ENCODE measurements at regions not wholly inside any gene's neighbourhood (a gene's known extent, or its start where the extent isn't known, plus 50 kb on each side); places are given as distances from the start of the nearest gene placed in this dataset.

DNA sequence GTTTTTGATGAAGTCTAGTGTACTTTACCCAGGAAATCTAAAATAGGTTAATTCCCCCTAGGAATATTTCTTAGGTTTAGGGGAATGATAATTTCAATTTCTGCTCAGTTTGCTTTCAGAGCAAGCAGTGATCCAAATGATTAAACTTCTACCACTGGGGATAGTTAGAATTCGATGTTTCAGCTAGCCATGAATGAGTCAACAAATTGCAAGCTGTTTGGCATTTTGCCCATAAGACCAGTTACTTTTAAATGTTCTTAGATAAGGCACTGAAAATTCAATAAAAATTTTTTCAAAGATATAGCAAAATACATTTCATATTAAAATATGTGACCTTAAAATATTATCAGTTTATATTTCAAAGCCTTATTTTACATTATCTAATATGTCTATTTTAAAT is 993.6 kb downstream of the ARAP2 start:
- DNase-seq: no peak

DNA sequence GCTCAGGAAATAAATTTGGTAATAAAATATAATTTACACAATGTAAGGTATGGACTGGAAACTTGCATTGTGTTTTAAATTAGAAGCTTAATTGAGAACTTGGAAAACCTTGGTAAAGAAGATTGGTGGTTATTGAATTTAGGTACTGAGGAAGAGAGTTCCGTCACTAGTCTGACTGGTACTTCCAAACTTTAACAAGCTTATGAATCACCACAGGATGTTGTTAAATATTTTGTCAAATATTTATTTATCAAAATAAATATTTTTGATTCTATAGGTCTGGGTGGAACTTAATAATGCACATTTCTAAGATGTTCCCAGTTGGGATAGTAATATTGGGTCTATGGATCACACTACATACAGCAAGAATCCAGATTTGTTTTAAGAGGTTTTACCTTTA is 992.2 kb downstream of the ARAP2 start:
- DNase-seq: no peak

DNA sequence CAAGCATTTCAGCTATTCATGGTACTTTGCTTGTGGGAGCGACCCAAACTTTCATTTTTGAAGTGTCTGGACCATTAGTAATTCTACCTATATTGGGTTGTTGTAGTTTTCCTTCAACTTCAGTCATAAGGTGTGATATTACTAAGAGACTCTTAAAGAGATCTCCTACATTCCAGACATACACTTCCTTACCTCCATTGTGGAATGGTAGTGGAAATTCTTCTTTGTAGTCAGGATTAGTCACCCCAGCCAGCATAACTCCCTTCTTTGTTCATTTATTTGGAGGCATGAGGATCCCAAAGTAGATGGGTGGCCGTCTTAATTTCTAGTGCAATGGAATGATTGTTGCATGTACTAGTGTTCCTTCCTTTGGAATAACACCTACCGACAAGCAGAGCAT is 991.4 kb downstream of the ARAP2 start:
- no peak for DNase-seq

DNA sequence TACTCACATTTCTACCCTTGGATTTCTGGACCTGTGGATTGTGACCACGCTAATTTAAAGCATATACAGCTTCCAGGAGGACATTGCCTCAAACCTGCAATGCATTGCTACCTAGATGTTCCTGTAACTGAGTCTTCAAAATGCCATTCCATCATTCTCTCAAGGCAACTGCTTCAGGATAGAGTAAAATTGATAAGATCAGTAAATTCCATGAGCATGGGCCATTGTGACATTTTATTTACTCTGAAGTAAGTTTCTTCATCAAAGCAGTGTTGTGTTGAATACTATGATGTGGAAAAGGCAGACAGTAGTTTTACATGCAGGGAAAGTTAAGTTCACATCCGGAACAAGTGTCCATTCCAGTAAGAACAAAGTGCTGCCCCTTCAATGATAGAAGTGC is 991.0 kb downstream of the ARAP2 start:
- no peak for DNase-seq

DNA sequence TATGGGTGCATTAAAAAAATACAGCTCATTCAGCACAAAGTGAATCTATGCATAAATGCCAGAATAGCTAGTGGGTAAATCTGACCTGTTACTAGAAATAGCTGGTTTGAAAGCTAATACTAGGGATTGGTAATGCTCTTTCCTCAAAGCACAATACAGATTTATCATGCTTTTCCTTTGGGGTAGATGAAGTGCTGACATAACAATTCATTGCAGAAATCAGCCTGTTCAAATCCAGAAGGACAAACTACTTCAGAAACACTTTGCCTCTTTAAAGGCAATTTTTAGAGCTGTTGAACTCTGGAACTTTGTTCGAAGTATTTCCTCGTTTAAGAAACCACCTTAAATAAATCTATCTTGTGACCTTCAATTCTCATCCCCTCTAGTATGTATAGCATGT is 957.9 kb downstream of the ARAP2 start:
- DNase-seq: no peak

DNA sequence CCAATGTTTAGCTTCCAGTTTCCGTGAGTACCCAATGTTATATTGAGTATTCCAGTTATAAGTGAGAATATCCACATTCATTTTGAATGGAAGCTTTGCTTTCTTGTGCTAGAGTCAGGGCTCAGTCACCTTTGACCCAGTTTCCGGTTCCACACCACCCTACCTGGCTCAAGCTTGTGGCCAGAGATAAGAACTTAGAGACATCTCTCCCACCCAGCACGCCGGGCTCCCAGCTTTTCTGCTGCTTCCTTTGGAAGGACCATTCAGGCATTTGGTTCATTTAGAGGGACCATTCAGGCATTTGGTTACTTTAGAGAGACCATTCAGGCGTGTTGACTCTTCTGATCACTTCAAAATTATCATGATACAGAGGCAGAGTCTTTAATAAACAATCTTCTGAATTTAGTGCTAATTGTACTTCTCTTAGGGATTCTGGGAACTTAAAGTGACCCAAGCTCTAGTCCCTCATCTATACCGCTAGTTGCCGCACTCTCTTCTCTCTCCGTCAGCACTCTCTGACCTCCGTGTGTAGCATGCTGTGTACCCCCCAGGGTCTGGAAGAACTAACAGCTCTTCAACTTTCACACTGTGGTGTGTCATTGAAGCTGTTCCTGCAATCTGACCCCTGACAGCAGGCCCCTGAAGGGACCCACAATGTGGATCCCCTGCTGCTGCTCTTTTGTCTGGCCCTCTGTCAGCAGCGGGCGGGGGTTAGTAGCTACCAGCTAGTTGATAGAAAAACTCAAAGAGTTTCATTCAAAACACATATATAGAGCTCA is 943.1 kb downstream of the ARAP2 start:
- no peak for DNase-seq

DNA sequence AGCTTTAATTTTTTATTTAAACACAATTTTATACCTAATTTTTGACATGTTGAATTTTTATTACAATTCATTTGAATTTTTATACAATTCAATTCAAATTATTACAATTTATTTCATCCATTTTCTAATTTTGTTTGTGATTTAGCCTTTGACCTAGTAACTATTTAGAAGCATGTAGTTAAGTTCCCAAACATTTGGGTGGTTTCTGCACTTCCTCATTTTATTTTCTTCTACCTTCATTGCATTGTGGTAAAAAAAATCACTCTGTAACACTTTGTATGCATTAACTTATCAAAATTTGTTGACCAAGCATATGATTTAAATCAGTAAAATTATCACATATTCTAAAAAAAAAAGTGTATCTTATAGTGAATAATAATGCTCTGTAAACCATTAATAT is 928.9 kb downstream of the ARAP2 start:
- no peak for DNase-seq

DNA sequence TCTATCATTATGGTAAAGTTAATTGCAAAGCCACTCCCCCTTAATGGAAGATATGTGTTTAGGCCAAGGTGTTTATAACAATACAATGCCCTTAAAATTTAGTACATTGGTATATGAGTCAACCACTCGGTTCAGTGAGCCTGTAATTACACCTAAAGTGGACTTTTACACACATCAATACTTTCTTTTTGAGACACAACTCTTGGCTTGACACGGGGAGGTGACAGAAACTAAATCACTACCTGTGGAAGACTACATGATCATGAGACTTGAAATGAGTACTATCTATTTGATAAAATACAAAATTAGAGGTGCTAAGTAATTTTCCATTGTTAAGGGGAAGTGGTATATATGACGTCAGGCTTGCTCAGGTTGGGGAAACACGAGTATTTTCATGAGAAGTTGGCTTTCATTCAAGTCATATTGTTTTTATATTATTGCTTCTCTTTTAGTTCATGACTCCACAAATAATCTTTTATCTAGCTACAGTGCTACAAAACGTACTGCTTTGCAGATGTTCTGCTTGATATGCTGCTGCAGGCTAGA is 918.3 kb downstream of the ARAP2 start:
- no peak for DNase-seq

DNA sequence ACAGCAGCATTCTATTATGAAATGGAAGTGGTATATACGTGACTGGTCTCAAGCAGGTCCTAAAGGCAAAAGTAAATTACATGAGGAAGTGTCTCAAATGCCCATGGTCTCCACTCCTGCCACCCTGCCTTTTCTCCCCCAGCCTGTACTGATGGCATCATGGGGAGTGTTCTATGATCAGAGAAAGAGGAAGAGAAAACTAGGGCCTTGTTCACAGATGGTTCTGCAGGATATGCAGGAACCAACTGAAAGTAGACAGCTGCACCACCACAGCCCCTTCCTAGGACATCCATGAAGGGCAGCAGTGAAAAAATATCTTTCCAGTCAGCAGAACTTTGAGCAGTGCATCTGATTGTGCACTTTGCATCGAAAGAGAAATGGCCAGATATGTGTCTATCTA is 901.5 kb downstream of the ARAP2 start:
- no peak for DNase-seq

DNA sequence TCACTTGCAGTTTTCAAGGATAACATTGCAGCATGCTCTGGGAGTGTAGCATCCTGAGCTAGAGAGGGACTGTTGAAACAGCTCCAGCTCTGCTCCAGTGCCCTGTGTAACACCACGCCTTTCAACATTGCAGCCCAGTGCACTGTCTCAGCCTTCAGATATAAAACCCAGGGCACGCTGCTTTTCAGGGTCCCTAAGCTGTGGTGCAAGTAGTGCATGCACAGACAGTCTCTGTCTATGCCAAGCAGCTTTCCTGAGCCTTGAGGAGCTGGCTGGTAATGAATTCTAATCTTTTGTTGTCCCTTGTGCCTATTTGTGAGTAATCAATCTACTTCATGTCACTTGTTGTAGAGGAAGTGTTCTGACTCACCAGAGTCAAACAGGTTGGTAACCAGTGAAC is 897.0 kb downstream of the ARAP2 start:
- DNase-seq: no peak

DNA sequence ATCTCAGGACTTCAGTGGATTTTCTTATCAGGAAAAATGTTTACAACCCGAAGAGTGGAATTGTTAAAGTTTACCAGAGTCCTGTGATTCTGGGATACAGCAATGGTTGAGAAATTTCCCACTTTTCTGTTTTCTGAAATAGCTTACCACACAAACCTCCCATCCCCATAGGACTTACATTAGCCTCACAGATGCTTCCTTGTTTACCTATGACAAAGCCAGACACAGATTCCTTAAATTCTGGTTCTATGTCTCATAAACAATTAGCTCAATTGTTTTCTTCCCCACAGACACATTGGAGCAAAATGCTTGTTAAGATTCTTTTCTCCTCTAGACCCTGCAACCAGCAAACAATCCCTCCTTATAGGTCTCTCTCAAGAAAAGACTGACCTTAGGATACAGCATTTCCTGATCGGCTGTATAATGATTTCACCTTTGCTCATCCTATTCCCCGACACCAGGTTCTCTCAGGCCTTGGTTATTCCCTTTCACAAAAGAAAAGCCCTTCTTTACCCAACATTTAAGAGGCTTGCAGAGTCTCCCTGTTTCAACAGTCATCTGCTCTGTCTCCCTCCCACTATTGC is 886.2 kb downstream of the ARAP2 start:
- no peak for DNase-seq

DNA sequence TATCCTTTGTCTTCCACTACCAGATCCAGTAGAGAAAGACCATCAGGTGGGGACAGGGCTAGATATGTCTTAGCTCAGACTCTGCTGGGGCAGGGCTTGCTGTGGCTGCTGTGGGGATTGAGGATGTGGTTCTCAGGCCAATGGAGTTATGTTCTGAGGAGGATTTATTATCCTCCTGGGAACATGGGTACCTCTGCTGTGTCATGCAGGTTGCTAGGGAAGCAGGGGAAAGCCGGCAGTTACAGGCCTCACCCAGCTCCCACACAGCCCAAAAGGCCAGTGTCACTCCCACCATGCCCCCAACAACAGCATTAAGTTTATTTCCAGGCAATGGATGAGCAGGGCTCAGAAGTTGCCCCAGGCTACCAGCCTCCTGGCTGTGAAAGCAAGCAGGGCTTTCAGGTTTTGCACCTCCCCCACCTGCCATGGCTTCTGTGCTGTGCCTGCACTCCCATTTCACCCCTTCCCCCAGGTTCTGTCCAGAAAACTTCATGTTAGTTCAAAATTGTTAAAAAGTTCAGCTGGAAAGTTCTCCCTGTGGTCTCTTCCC is 879.9 kb downstream of the ARAP2 start:
- DNase-seq: no peak

DNA sequence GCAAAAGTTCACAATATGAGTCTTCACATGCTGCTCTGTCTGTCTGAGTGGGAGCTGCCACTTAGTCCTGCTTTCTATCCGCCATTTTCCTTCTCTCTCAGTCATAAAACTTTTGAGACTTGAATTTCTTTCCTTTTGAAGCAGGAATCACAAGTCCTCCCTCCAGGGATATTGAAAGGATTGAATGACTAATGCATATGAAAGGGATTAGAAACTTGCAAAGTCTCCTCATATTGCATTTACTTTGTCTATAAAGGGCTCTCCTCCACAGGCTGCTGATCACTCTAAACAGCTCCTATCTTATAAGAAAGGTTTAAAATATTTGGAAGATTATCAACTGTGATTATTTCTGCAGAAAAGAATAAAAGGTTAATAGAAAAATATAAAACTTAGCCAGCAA is 879.1 kb downstream of the ARAP2 start:
- no peak for DNase-seq

DNA sequence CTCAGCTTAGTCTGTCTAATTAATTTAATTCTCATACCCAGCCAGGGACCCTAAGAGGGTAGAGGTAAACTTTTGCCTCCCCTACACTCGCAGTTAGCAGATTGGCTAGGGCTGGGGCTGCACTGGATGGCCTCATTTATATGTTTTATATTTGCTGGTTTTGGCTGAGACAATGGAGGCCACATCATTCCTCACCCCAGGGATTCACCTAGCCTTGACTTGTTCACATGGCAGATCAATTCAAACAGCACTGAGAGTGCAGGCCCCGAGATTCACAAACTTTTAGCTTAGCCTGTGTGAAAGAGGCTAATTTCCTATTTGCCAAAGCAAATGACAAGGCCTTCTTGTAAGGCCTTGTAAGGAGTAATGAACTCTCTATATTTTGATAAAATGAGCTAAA is 844.4 kb downstream of the ARAP2 start:
- DNase-seq: no peak

DNA sequence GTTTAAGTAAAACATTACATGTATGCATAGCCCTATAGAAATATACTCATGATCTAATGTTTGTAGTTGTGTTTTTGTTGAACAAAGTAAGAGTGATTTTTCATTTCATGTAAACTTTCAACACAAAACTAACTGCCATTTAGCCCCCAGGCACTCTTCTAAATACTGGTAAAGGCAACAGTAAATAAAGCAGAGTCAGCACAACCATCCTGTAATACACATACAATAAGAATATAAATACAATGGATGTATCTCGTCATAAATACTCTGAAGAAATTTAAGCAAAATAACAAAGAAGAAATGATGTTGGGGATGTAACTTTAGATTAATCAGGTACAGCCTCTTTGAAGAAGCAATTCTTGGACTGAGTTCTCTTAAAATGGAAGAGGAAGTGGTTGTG is 821.2 kb downstream of the ARAP2 start:
- DNase-seq: no peak

DNA sequence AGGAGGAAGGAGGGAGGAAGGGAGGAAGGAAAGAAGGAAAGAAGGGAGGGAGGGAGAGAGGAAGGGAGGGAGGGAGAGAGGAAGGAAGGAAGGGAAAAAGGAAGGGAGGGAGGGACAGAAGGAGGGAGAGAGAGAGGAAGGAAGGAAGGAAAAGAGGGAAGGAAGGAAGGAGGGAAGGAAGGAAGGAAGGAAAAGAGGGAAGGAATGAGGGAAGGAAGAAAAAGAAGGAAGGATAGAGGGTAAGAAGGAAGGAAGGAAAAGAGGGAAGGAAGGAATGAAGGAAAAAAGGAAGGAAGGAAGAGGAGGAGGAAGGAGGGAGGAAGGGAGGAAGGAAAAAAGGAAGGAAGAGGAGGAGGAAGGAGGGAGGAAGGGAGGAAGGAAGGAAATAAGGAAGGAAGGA is 796.8 kb downstream of the ARAP2 start:
- no peak for DNase-seq

DNA sequence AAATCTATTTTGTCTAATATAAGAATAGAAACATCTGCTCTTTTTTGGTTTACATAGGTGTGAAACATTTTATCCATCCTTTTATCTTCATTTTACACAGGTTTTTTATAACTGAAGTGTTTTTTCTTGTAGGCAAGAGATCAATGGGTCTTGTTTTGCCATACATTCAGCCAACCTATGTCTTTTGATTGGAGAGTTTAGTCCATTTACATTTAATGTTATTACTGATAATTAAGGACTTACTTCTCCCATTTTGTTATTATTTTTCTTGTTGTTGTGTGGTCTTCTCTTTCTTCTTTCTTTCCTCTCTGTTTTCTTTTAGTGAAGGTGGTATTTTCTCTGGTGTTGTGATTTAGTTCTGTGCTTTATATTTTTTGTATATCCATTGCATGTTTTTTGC is 785.3 kb downstream of the ARAP2 start:
- DNase-seq: no peak

DNA sequence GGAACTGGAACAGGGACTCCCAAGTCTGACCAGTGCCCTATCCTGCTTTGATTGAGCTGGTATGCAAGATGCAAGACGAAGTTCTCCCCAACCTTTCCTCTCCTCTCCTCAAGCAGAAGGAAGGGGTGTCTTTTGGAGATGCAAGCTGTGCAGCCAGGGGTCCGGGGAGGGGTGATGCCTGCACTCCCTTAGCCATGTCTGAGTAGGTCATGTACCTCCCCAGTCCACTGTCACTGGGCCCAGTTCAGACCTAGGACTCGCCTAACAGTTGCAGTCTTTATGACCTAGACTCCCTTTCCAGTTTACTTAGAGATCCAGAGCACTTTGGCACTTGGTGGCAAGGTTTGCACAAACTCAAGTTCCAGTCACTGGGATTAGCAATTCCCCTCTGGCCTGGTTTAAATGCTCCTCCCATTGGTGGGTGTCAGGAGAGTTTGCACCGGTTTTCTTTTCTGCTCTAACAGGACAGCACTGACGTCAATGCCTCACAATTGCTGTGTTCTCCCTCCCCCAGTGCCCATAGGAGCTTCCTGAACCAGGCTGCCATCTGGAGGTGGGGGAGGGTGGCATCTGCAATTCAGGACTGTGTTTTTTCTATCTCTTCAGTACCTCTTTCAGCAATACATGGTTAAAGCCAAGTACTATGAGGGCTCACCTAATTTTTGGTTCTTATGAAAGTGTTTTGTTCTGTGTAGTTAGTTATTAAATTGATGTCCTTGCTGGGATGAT is 782.2 kb downstream of the ARAP2 start:
- DNase-seq: no peak

DNA sequence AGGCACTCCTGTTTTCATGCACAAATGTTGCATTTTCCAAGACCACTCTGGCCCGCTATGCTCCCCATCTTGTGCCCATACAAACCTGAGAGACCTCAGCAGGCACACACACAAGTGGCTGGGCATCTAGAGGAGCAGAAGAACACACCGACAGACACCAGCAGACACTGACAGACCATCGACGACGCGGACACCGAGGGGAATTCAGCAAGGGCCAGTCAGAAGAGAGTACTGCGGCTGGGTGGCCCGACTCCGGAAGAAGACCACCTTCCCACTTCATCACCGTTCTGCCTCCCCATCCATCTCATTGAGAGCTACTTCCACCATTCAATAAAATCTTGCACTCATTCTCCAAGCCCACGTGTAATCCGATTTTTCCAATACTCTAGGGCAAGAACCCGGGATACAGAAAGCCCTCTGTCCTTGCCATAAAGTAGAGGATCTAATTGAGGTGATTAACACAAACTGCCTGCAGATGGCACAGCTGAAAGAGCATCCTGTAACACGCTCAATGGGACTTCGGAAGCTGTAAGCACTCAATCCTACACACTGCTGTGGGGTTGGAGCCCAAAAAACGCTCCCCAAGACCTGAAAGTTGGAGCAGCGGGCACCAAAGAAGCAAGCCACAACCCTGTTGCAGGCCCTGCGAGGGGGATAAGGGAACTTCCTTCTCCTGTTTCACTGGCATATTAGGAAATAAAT is 780.9 kb downstream of the ARAP2 start:
- no peak for DNase-seq

DNA sequence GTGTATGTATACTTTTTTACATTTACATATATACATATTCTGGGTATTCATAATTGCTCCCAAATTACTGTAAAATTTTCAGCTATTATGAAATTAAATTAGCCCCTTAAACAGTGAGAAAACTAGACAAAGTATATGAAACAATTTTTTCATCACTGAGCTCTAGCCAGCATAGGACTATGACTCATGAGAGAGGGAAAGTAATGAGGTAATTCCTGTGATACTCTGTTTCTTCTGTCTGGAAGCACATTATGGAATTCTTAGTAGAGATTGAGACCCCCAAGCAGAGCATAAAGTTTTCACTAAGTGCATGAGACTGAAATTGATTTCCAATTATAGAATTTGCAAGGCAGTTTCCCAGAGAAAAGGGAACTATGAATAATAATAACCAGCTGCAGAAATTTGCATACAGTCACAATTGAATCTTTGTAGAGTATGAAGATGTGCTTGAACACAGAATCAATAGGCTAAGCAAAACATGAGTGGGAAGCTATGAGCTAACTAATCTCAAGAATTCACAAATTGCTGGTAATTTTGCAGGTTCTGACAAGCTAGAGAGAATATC is 779.3 kb downstream of the ARAP2 start:
- no peak for DNase-seq

DNA sequence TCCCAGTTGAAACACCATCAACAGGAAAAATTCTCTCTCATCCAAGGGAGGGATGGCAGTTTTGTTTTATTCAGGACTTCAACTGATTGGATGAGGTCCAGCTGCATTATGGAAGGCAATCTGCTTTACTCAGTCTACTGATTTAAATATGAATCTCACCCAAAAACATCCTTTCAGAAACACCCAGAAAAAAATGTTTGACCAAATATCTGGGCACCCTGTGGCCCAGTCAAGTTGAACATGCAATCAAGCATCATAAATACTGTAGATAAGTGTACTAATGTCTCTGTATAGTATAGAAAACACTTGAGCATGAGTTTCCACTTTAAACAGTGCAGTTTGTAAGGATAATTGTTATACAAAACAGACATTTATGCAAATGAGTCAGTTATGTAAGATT is 753.2 kb downstream of the ARAP2 start:
- no peak for DNase-seq

DNA sequence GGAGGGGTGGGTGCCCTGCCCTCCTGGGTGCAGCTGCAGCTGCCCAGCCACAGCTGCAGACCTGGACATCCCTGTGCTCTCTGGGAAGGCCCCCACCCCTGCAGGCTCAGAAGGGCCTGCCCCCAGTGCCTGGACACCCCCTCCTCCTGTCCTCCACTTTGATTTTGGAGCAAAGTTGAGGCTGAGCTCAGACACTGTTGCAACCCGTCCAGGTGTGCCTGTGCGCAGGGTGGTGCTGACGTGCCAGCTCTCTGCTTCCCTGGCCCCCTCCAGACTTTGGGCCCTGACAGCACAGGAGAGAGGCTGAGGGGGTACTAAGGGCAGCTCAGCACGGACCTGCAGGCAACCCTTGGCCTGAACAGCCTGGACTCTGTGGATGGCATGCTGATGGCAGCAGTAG is 750.3 kb downstream of the ARAP2 start:
- DNase-seq: no peak

DNA sequence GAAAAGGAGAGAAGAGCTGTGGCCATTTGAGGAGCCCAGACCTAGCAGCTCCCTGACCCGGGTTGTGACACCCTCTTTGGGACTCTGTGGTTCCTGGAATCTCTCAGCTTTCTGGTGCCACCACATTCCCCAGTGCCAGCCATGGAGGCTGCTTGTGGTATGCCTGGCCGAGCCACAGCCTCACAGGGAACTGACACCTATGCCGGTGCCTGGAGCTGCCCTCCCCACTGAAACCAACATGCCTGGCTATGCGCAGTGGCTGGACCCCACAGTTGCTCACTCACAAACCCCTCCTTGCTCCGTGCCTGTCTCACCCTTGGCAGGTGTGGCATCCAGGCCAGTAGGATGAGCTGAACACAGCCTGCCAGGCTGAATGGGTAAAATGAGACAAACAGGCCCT is 749.4 kb downstream of the ARAP2 start:
- DNase-seq: no peak
